ENCODE measurements at regions not wholly inside any gene's neighbourhood (a gene's known extent, or its start where the extent isn't known, plus 50 kb on each side); places are given as distances from the start of the nearest gene placed in this dataset.

DNA sequence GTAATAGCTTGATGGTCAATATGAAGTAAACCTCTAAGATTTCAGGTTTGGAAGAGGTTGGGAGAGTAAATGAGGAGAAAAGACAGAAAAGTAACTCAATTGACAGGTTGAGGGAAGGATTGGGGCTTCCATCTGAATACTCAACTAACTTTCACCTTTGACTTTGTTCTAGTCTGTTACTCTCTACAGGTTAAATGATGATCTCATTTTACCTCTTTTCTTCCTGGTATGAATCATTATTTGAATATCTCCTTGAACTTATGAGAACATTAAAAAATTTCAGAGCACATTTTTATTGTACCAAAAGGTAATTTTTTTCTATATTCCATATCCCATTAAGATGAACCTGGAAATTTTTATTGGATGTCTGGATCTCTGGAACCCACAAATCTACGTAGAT lies 87.9 kb upstream of the KCNH8 start:
- TF ChIP-seq, protein P1, sequence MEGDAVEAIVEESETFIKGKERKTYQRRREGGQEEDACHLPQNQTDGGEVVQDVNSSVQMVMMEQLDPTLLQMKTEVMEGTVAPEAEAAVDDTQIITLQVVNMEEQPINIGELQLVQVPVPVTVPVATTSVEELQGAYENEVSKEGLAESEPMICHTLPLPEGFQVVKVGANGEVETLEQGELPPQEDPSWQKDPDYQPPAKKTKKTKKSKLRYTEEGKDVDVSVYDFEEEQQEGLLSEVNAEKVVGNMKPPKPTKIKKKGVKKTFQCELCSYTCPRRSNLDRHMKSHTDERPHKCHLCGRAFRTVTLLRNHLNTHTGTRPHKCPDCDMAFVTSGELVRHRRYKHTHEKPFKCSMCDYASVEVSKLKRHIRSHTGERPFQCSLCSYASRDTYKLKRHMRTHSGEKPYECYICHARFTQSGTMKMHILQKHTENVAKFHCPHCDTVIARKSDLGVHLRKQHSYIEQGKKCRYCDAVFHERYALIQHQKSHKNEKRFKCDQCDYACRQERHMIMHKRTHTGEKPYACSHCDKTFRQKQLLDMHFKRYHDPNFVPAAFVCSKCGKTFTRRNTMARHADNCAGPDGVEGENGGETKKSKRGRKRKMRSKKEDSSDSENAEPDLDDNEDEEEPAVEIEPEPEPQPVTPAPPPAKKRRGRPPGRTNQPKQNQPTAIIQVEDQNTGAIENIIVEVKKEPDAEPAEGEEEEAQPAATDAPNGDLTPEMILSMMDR (IDR thresholded peaks at IDR 0.05): no peak
- TF ChIP-seq ZFX (IDR thresholded peaks at IDR 0.05; ENCODE audit: borderline replicate concordance): no peak
